ENCODE measurements at regions not wholly inside any gene's neighbourhood (a gene's known extent, or its start where the extent isn't known, plus 50 kb on each side); places are given as distances from the start of the nearest gene placed in this dataset.

DNA sequence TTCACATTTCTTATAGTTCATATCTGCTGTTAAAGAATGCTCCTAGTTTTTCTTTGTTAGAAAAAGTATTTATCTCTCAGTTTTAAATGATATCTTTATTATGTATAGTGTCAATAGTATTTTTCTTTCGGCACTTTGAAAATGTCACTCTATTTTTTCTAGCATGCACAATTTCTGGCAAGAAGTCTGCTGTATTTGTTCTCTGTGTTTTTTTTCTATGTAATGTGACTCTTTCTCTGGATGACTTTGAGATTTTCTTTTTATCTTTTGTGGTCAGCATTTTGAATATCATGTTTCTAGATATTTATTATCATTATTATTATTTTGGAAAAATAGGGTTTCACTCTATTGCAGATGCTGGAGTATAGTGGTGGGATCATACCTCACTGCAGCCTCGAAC is 285.2 kb downstream of the PTGER3 start:
- Histone ChIP-seq H4K8ac (ENCODE audit: low read depth, low read length) (no peak overlapping the region), H3K4ac (ENCODE audit: low read depth, low read length) (no peak overlapping the region), H2AK5ac (ENCODE audit: low read length) (no peak overlapping the region), H3K27ac (ENCODE audit: low read depth, low read length) (no peak overlapping the region), H3K4me3 (ENCODE audit: low read length) (no peak overlapping the region), H3K4me1 (ENCODE audit: control insufficient read depth, low read depth, low read length) (no peaks in the 10 kb centered on the region), H3K4me2 (ENCODE audit: low read length) (no peak overlapping the region), H3K36me3 (ENCODE audit: control insufficient read depth, insufficient read depth, low read length) (no peaks in the 10 kb centered on the region), H3K79me2 (ENCODE audit: control insufficient read depth, insufficient read depth, low read length) (no peaks in the 10 kb centered on the region), H2BK15ac (replicated peaks; ENCODE audit: low read depth) (no peak overlapping the region), H2BK5ac (ENCODE audit: low read length) (no peak overlapping the region), H3K56ac (ENCODE audit: low read length) (no peak overlapping the region), H3K18ac (ENCODE audit: low read length) (no peak overlapping the region), H3K23ac (ENCODE audit: low read length) (no peak overlapping the region), H4K5ac (ENCODE audit: low read length) (no peak overlapping the region), H3K27me3 (ENCODE audit: insufficient read depth, low read length, poor library complexity) (no peaks in the 10 kb centered on the region), H3K79me1 (ENCODE audit: low read length) (no peaks in the 10 kb centered on the region), H2BK120ac (ENCODE audit: low read depth, low read length) (no peak overlapping the region), H3K9ac (ENCODE audit: low read length) (no peak overlapping the region)
- DNase-seq = no peak
- WGBS (ENCODE audit: extremely low coverage, insufficient coverage, low lambda C conversion rate) = no CpG with 5 or more reads among the region's 2 CpGs

DNA sequence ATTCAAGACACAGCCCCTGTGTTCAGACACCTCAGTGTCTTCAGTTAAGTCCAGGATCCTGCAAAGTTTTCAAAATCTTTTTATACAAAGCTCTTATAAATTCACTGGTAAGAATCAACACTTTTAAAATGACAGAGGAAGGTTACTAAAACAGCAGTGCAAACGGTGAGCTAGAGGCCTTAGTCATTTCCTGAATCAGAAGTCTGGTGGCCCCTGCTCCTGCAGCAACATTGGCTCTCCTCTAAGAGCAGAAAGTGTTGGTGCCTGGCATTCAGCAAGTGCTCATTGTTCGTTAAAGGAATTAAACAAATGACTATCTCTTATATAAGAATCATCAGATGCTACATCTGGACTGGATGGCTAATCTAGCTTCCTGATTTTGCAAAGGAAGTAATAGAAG is 282.9 kb downstream of the PTGER3 start:
- no peaks in the 10 kb centered on the region for H3K4me1 ChIP-seq (ENCODE audit: control insufficient read depth, low read depth, low read length)
- H3K79me1 ChIP-seq (ENCODE audit: low read length) = no peaks in the 10 kb centered on the region
- H3K27ac ChIP-seq (ENCODE audit: low read depth, low read length) = no peak overlapping the region
- H3K4me2 ChIP-seq (ENCODE audit: low read length) = no peak overlapping the region
- no peak overlapping the region for H2BK120ac ChIP-seq (ENCODE audit: low read depth, low read length)
- H3K23ac ChIP-seq (ENCODE audit: low read length) = no peak overlapping the region
- no peak for DNase-seq
- H3K4ac ChIP-seq (ENCODE audit: low read depth, low read length) = no peak overlapping the region
- H4K5ac ChIP-seq (ENCODE audit: low read length) = no peak overlapping the region
- no peaks in the 10 kb centered on the region for H3K79me2 ChIP-seq (ENCODE audit: control insufficient read depth, insufficient read depth, low read length)
- no peak overlapping the region for H3K4me3 ChIP-seq (ENCODE audit: low read length)
- H3K36me3 ChIP-seq (ENCODE audit: control insufficient read depth, insufficient read depth, low read length) = no peaks in the 10 kb centered on the region
- no peaks in the 10 kb centered on the region for H3K27me3 ChIP-seq (ENCODE audit: insufficient read depth, low read length, poor library complexity)
- no CpG with 5 or more reads among the region's 2 CpGs for WGBS (ENCODE audit: extremely low coverage, insufficient coverage, low lambda C conversion rate)
- no peak overlapping the region for H2AK5ac ChIP-seq (ENCODE audit: low read length)
- no peak overlapping the region for H3K56ac ChIP-seq (ENCODE audit: low read length)
- H3K18ac ChIP-seq (ENCODE audit: low read length) = no peak overlapping the region
- H2BK15ac ChIP-seq (replicated peaks; ENCODE audit: low read depth) = no peak overlapping the region
- H2BK5ac ChIP-seq (ENCODE audit: low read length) = no peak overlapping the region
- no peak overlapping the region for H4K8ac ChIP-seq (ENCODE audit: low read depth, low read length)
- H3K9ac ChIP-seq (ENCODE audit: low read length) = no peak overlapping the region

DNA sequence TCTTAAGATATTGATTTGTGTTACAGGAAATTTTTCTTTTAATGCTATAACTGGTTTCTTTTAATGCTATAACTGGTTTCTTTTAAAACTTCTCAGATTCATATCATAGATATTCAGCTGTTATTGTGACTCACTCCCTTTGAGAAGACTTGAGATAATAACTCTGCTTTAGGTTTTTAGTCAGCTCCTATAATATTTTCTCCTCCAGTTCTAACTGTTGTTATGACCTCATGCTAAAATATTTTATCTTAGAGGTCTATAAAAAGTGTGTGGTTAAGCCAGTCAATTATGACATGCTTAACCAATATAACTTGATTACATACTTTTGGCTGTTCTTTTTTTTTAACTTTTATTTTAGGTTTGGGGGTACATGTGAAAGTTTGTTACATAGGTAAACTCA is 280.2 kb downstream of the PTGER3 start:
- no peak overlapping the region for H2BK5ac ChIP-seq (ENCODE audit: low read length)
- no peak for DNase-seq
- H3K79me1 ChIP-seq (ENCODE audit: low read length) = no peaks in the 10 kb centered on the region
- no peak overlapping the region for H2BK15ac ChIP-seq (replicated peaks; ENCODE audit: low read depth)
- no peak overlapping the region for H4K8ac ChIP-seq (ENCODE audit: low read depth, low read length)
- no peaks in the 10 kb centered on the region for H3K27me3 ChIP-seq (ENCODE audit: insufficient read depth, low read length, poor library complexity)
- H3K27ac ChIP-seq (ENCODE audit: low read depth, low read length) = no peak overlapping the region
- no peak overlapping the region for H2BK120ac ChIP-seq (ENCODE audit: low read depth, low read length)
- H3K4me2 ChIP-seq (ENCODE audit: low read length) = no peak overlapping the region
- H3K4me3 ChIP-seq (ENCODE audit: low read length) = no peak overlapping the region
- H3K79me2 ChIP-seq (ENCODE audit: control insufficient read depth, insufficient read depth, low read length) = no peaks in the 10 kb centered on the region
- H3K18ac ChIP-seq (ENCODE audit: low read length) = no peak overlapping the region
- no peak overlapping the region for H3K4ac ChIP-seq (ENCODE audit: low read depth, low read length)
- no peak overlapping the region for H3K9ac ChIP-seq (ENCODE audit: low read length)
- no peak overlapping the region for H2AK5ac ChIP-seq (ENCODE audit: low read length)
- H3K36me3 ChIP-seq (ENCODE audit: control insufficient read depth, insufficient read depth, low read length) = no peaks in the 10 kb centered on the region
- H4K5ac ChIP-seq (ENCODE audit: low read length) = no peak overlapping the region
- no peak overlapping the region for H3K23ac ChIP-seq (ENCODE audit: low read length)
- H3K56ac ChIP-seq (ENCODE audit: low read length) = no peak overlapping the region
- H3K4me1 ChIP-seq (ENCODE audit: control insufficient read depth, low read depth, low read length) = no peaks in the 10 kb centered on the region

DNA sequence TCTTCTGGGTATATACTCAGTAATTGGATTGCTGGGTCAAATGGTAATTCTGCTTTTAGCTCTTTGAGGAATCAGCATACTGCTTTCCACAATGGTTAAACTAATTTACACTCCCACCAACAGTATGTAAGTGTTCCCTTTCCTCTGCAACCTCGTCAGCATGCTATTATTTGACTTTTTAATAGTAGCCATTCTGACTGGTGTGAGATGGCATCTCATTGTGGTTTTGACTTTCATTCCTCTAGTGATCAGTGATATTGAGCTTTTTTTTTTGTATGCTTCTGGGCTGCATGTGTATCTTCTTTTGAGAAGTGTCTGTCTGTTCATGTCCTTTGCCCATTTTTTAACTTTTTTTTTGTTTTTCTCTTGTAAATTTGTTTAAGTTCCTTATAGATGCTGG is 279.4 kb downstream of the PTGER3 start:
- Histone ChIP-seq H3K9ac (ENCODE audit: low read length) (no peak overlapping the region), H2BK15ac (replicated peaks; ENCODE audit: low read depth) (no peak overlapping the region), H3K4me2 (ENCODE audit: low read length) (no peak overlapping the region), H4K8ac (ENCODE audit: low read depth, low read length) (no peak overlapping the region), H2AK5ac (ENCODE audit: low read length) (no peak overlapping the region), H4K5ac (ENCODE audit: low read length) (no peak overlapping the region), H3K79me2 (ENCODE audit: control insufficient read depth, insufficient read depth, low read length) (no peaks in the 10 kb centered on the region), H3K27me3 (ENCODE audit: insufficient read depth, low read length, poor library complexity) (no peaks in the 10 kb centered on the region), H3K79me1 (ENCODE audit: low read length) (no peaks in the 10 kb centered on the region), H2BK120ac (ENCODE audit: low read depth, low read length) (no peak overlapping the region), H3K4me3 (ENCODE audit: low read length) (no peak overlapping the region), H3K36me3 (ENCODE audit: control insufficient read depth, insufficient read depth, low read length) (no peaks in the 10 kb centered on the region), H3K23ac (ENCODE audit: low read length) (no peak overlapping the region), H3K4ac (ENCODE audit: low read depth, low read length) (no peak overlapping the region), H2BK5ac (ENCODE audit: low read length) (no peak overlapping the region), H3K27ac (ENCODE audit: low read depth, low read length) (no peak overlapping the region), H3K18ac (ENCODE audit: low read length) (no peak overlapping the region), H3K4me1 (ENCODE audit: control insufficient read depth, low read depth, low read length) (no peaks in the 10 kb centered on the region), H3K56ac (ENCODE audit: low read length) (no peak overlapping the region)
- DNase-seq = no peak
- WGBS (ENCODE audit: extremely low coverage, insufficient coverage, low lambda C conversion rate) = no CpG with 5 or more reads among the region's 1 CpG

DNA sequence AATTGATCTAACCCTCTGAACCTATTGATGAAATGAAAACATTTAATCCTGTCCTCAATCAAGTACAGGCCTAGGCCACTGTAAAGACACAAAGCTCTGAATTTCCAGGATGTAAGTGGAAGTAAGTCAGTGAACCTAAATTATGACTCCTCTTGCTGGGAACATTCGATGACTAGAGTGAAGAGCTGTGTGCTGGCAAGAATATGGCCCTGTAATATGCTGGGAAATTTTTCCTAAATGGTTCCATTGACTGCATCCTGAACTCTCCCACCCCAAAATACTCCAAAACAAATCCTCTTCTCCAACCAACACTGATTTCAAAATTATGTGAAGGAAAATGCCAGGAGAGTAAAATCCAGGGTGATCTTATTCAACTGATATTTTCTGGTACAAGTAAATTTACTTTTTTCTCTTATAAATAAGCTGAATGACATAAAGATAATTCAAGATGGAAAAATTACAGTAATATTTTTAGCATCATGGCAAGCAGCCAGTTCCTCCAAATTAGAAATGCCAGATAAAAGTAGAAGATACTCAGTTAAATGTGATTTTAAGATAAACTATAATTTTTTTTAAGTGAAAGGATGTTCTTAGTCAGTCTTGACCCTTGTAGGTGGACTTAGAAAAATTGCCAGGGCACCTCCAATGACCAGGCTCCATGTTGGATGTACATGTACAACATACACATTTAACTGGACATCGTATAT is 269.4 kb downstream of the PTGER3 start:
- Histone ChIP-seq H3K79me2 (ENCODE audit: control insufficient read depth, insufficient read depth, low read length) (no peaks in the 10 kb centered on the region), H2BK15ac (replicated peaks; ENCODE audit: low read depth) (no peak overlapping the region), H3K36me3 (ENCODE audit: control insufficient read depth, insufficient read depth, low read length) (no peaks in the 10 kb centered on the region), H3K27me3 (ENCODE audit: insufficient read depth, low read length, poor library complexity) (no peaks in the 10 kb centered on the region), H3K79me1 (ENCODE audit: low read length) (no peaks in the 10 kb centered on the region), H3K27ac (ENCODE audit: low read depth, low read length) (no peak overlapping the region), H3K56ac (ENCODE audit: low read length) (no peak overlapping the region), H2BK120ac (ENCODE audit: low read depth, low read length) (no peak overlapping the region), H3K4me1 (ENCODE audit: control insufficient read depth, low read depth, low read length) (no peaks in the 10 kb centered on the region), H2BK5ac (ENCODE audit: low read length) (no peak overlapping the region), H3K9ac (ENCODE audit: low read length) (no peak overlapping the region), H2AK5ac (ENCODE audit: low read length) (no peak overlapping the region), H3K4me3 (ENCODE audit: low read length) (no peak overlapping the region), H3K18ac (ENCODE audit: low read length) (no peak overlapping the region), H4K8ac (ENCODE audit: low read depth, low read length) (no peak overlapping the region), H3K4me2 (ENCODE audit: low read length) (no peak overlapping the region), H3K4ac (ENCODE audit: low read depth, low read length) (no peak overlapping the region), H4K5ac (ENCODE audit: low read length) (no peak overlapping the region), H3K23ac (ENCODE audit: low read length) (no peak overlapping the region)
- DNase-seq = no peak
- no CpG with 5 or more reads among the region's 2 CpGs for WGBS (ENCODE audit: extremely low coverage, insufficient coverage, low lambda C conversion rate)

DNA sequence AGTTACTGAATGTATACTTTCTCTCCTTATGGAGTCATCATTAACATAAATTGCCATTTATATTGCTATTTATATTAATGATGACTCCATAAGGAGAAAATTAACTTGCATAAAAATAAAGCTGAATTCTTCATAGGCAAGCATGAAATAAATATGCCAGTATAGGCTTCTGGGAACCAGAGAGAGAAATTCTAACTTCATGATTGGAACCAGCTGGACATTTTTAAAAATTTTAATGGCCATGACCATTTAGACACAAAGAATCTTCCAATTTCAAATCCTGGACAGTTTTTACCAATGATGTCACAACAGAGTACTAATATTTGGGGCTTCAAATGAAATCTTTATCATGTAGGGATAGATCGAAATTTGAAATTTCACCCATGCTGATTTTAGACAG is 268.7 kb downstream of the PTGER3 start:
- Histone ChIP-seq H3K18ac (ENCODE audit: low read length) (no peak overlapping the region), H3K36me3 (ENCODE audit: control insufficient read depth, insufficient read depth, low read length) (no peaks in the 10 kb centered on the region), H3K4ac (ENCODE audit: low read depth, low read length) (no peak overlapping the region), H3K27ac (ENCODE audit: low read depth, low read length) (no peak overlapping the region), H4K8ac (ENCODE audit: low read depth, low read length) (no peak overlapping the region), H2BK15ac (replicated peaks; ENCODE audit: low read depth) (no peak overlapping the region), H3K4me2 (ENCODE audit: low read length) (no peak overlapping the region), H3K4me1 (ENCODE audit: control insufficient read depth, low read depth, low read length) (no peaks in the 10 kb centered on the region), H3K79me2 (ENCODE audit: control insufficient read depth, insufficient read depth, low read length) (no peaks in the 10 kb centered on the region), H2BK5ac (ENCODE audit: low read length) (no peak overlapping the region), H4K5ac (ENCODE audit: low read length) (no peak overlapping the region), H3K56ac (ENCODE audit: low read length) (no peak overlapping the region), H3K9ac (ENCODE audit: low read length) (no peak overlapping the region), H3K79me1 (ENCODE audit: low read length) (no peaks in the 10 kb centered on the region), H2AK5ac (ENCODE audit: low read length) (no peak overlapping the region), H3K4me3 (ENCODE audit: low read length) (no peak overlapping the region), H3K27me3 (ENCODE audit: insufficient read depth, low read length, poor library complexity) (no peaks in the 10 kb centered on the region), H3K23ac (ENCODE audit: low read length) (no peak overlapping the region), H2BK120ac (ENCODE audit: low read depth, low read length) (no peak overlapping the region)
- no peak for DNase-seq
- WGBS (ENCODE audit: extremely low coverage, insufficient coverage, low lambda C conversion rate) = no CpG with 5 or more reads among the region's 1 CpG
